HEK293 (cell line): ENCODE measurements at regions not wholly inside any gene's neighbourhood (a gene's known extent, or its start where the extent isn't known, plus 50 kb on each side); places are given as distances from the start of the nearest gene placed in this dataset.

Experiments
- CTCF ChIA-PET: fragments of 350-600 bp; formaldehyde crosslinking; extraction: SDS; loops from one replicate; lab custom pipeline; 2021; ENCODE audit warnings: antibody characterized with exemption; lab: Yijun Ruan, JAX
- POLR2A ChIA-PET: fragments of 300-600 bp; formaldehyde crosslinking; extraction: SDS; loops from one replicate; lab custom pipeline; 2020; ENCODE audit warnings: antibody characterized with exemption, inconsistent platforms; lab: Yijun Ruan, JAX
- H3K27ac ChIP-seq: fragments of 200-500 bp; sonication (Bioruptor generic); 2 replicates; pipeline ENCODE4 v1.5.1; 2014; ENCODE audit warnings: low read depth, low read length, control low read depth, inconsistent platforms; ENCODE audit errors: extremely low read depth
- H3K36me3 ChIP-seq, 2 experiments: fragments of 200-500 bp in 1 of 2; sonication (Bioruptor generic) in 1 of 2; 1 replicate in 1 of 2; 2 replicates in 1 of 2; pipeline ENCODE4 v1.5.1; 2014 to 2017; ENCODE audit warnings: inconsistent platforms in 2 of 2, low read length in 2 of 2; ENCODE audit not compliant: control insufficient read depth in 2 of 2, insufficient read depth in 1 of 2
- H3K4me1 ChIP-seq: fragments of 200-500 bp; sonication (Bioruptor generic); 2 replicates; pipeline ENCODE4 v1.5.1; 2014; ENCODE audit warnings: mild to moderate bottlenecking, low read length, inconsistent platforms; ENCODE audit not compliant: control insufficient read depth, insufficient read depth
- H3K4me3 ChIP-seq: 2 replicates; pipeline ENCODE4 v1.5.1; 2011; ENCODE audit warnings: low read depth, mild to moderate bottlenecking, control low read depth, low read length, moderate library complexity
- H3K9me3 ChIP-seq: fragments of 200-500 bp; sonication (Bioruptor generic); 2 replicates; pipeline ENCODE4 v1.5.1; 2014; ENCODE audit warnings: low read depth, low read length, inconsistent platforms; ENCODE audit not compliant: control insufficient read depth, insufficient read depth
- OSR2 ChIP-seq: fragments of 450-650 bp; formaldehyde crosslinking; IDR thresholded peaks from 2 replicates; pipeline ENCODE4 v1.5.1; 2016; ENCODE audit warnings: missing biosample characterization, missing genetic modification characterization
- REPIN1 ChIP-seq: fragments of 450-650 bp; formaldehyde crosslinking; IDR thresholded peaks from 2 replicates; pipeline ENCODE4 v1.5.1; 2017; ENCODE audit warnings: missing biosample characterization, missing genetic modification characterization, low read depth
- SETDB1 ChIP-seq: IDR thresholded peaks from one replicate; pipeline ENCODE4 v1.6.1; 2017; ENCODE audit warnings: mild to moderate bottlenecking, low read length, moderate library complexity, mixed read lengths; ENCODE audit not compliant: insufficient read length
- TRIM28 ChIP-seq: IDR thresholded peaks from 2 replicates; pipeline ENCODE4 v1.6.1; 2011; ENCODE audit warnings: low read length, control low read depth, borderline replicate concordance
- ZBTB8A ChIP-seq: fragments of 450-650 bp; formaldehyde crosslinking; IDR thresholded peaks from 2 replicates; pipeline ENCODE4 v1.5.1; 2016; ENCODE audit warnings: missing biosample characterization, missing genetic modification characterization
- ZNF132 ChIP-seq: fragments of 450-650 bp; formaldehyde crosslinking; IDR thresholded peaks from 2 replicates; pipeline ENCODE4 v1.5.1; 2017; ENCODE audit warnings: missing biosample characterization, missing genetic modification characterization, borderline replicate concordance
- ZNF16 ChIP-seq: fragments of 450-650 bp; formaldehyde crosslinking; IDR thresholded peaks from 2 replicates; pipeline ENCODE4 v1.5.1; 2016; ENCODE audit warnings: low read depth, missing biosample characterization, missing genetic modification characterization
- ZNF223 ChIP-seq: fragments of 450-650 bp; formaldehyde crosslinking; IDR thresholded peaks from 2 replicates; pipeline ENCODE4 v1.5.1; 2016; ENCODE audit warnings: missing biosample characterization, missing genetic modification characterization
- ZNF23 ChIP-seq: fragments of 450-650 bp; formaldehyde crosslinking; IDR thresholded peaks from 2 replicates; pipeline ENCODE4 v1.5.1; 2016; ENCODE audit warnings: missing biosample characterization, missing genetic modification characterization, borderline replicate concordance
- ZNF239 ChIP-seq: fragments of 450-650 bp; formaldehyde crosslinking; IDR thresholded peaks from 2 replicates; pipeline ENCODE4 v1.5.1; 2016; ENCODE audit warnings: missing biosample characterization, missing genetic modification characterization
- ZNF311 ChIP-seq: fragments of 450-650 bp; formaldehyde crosslinking; IDR thresholded peaks from 2 replicates; pipeline ENCODE4 v1.5.1; 2017; ENCODE audit warnings: missing biosample characterization, missing genetic modification characterization, borderline replicate concordance
- ZNF37A ChIP-seq: fragments of 450-650 bp; IDR thresholded peaks from 2 replicates; pipeline ENCODE4 v1.5.1; 2018; ENCODE audit warnings: missing biosample characterization, missing genetic modification characterization
- ZNF394 ChIP-seq: fragments of 450-650 bp; formaldehyde crosslinking; IDR thresholded peaks from 2 replicates; pipeline ENCODE4 v1.5.1; 2016; ENCODE audit warnings: missing biosample characterization, missing genetic modification characterization, mild to moderate bottlenecking, moderate library complexity, borderline replicate concordance
- ZNF426 ChIP-seq: fragments of 450-650 bp; formaldehyde crosslinking; IDR thresholded peaks from 2 replicates; pipeline ENCODE4 v1.5.1; 2017; ENCODE audit warnings: missing biosample characterization, missing genetic modification characterization, mild to moderate bottlenecking, inconsistent platforms, moderate library complexity
- ZNF521 ChIP-seq: fragments of 450-650 bp; formaldehyde crosslinking; IDR thresholded peaks from 2 replicates; pipeline ENCODE4 v1.5.1; 2017; ENCODE audit warnings: missing biosample characterization, mild to moderate bottlenecking, missing genetic modification characterization
- ZNF549 ChIP-seq: fragments of 450-650 bp; IDR thresholded peaks from 2 replicates; pipeline ENCODE4 v1.5.1; 2018; ENCODE audit warnings: missing biosample characterization, missing genetic modification characterization, mild to moderate bottlenecking, inconsistent platforms, moderate library complexity
- ZNF555 ChIP-seq: fragments of 450-650 bp; formaldehyde crosslinking; conservative IDR thresholded peaks from 2 replicates; pipeline ENCODE4 v1.5.1; 2017; ENCODE audit warnings: missing biosample characterization, mild to moderate bottlenecking, missing genetic modification characterization, inconsistent platforms
- ZNF558 ChIP-seq: fragments of 450-650 bp; formaldehyde crosslinking; IDR thresholded peaks from 2 replicates; pipeline ENCODE4 v1.5.1; 2016; ENCODE audit warnings: missing biosample characterization, missing genetic modification characterization
- ZNF560 ChIP-seq: fragments of 450-650 bp; formaldehyde crosslinking; IDR thresholded peaks from 2 replicates; pipeline ENCODE4 v1.5.1; 2017; ENCODE audit warnings: missing biosample characterization, missing genetic modification characterization, borderline replicate concordance
- ZNF707 ChIP-seq: fragments of 450-650 bp; formaldehyde crosslinking; IDR thresholded peaks from 2 replicates; pipeline ENCODE4 v1.5.1; 2016; ENCODE audit warnings: missing biosample characterization, missing genetic modification characterization
- ZSCAN16 ChIP-seq: fragments of 450-650 bp; formaldehyde crosslinking; IDR thresholded peaks from 2 replicates; pipeline ENCODE4 v1.5.1; 2016; ENCODE audit warnings: missing biosample characterization, missing genetic modification characterization
- ZSCAN23 ChIP-seq: fragments of 450-650 bp; formaldehyde crosslinking; IDR thresholded peaks from 2 replicates; pipeline ENCODE4 v1.5.1; 2016; ENCODE audit warnings: missing biosample characterization, missing genetic modification characterization
- TF ChIP-seq, protein P1 (sequence below): fragments of 450-650 bp; formaldehyde crosslinking; IDR thresholded peaks from 2 replicates; pipeline ENCODE4 v1.5.1; 2017; ENCODE audit warnings: missing biosample characterization, mild to moderate bottlenecking, missing genetic modification characterization, moderate library complexity
- TF ChIP-seq, protein P2 (sequence below): fragments of 450-650 bp; formaldehyde crosslinking; IDR thresholded peaks from 2 replicates; pipeline ENCODE4; 2016; ENCODE audit warnings: missing biosample characterization, missing genetic modification characterization

GRCh38 chr3:19738846-19739245 lies 195.2 kb downstream of the EFHB start (continued):
- TF ChIP-seq, protein P1, sequence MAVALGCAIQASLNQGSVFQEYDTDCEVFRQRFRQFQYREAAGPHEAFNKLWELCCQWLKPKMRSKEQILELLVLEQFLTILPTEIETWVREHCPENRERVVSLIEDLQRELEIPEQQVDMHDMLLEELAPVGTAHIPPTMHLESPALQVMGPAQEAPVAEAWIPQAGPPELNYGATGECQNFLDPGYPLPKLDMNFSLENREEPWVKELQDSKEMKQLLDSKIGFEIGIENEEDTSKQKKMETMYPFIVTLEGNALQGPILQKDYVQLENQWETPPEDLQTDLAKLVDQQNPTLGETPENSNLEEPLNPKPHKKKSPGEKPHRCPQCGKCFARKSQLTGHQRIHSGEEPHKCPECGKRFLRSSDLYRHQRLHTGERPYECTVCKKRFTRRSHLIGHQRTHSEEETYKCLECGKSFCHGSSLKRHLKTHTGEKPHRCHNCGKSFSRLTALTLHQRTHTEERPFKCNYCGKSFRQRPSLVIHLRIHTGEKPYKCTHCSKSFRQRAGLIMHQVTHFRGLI (tag by site-specific recombination), result no peak
- TF ChIP-seq ZNF311 (no peak), ZNF555 (no peak), ZNF521 (tag by site-specific recombination) (no peak)

- Histone ChIP-seq H3K9me3 (no peaks in the 10 kb centered on the region), H3K4me3 (no peak overlapping the region), H3K4me1 (no peaks in the 10 kb centered on the region), H3K27ac (no peak overlapping the region), H3K36me3 (no peaks in the 10 kb centered on the region)
- POLR2A ChIA-PET, result no interaction called here
- CTCF ChIA-PET, result interaction anchor here (0.5 kb wide), 1 partner anchor 14 kb away, joined by 3 read pairs; no protein-coding TSS in a partner anchor
- TF ChIP-seq ZNF37A (no peak), ZNF394 (tag by site-specific recombination) (no peak), ZNF558 (tag by site-specific recombination) (no peak), ZBTB8A (tag by site-specific recombination) (no peak), REPIN1 (tag by site-specific recombination) (no peak)
Measured at GRCh38 chr3:19735111-19735510, 198.9 kb downstream of the EFHB start.

GRCh38 chr3:19734453-19734852 lies 199.6 kb downstream of the EFHB start:
- H3K27ac ChIP-seq, result no peak overlapping the region
- TF ChIP-seq ZNF239 (tag by site-specific recombination) (no peak), ZSCAN16 (tag by site-specific recombination) (no peak), ZNF426 (tag by site-specific recombination) (no peak)
- TF ChIP-seq, protein P2, sequence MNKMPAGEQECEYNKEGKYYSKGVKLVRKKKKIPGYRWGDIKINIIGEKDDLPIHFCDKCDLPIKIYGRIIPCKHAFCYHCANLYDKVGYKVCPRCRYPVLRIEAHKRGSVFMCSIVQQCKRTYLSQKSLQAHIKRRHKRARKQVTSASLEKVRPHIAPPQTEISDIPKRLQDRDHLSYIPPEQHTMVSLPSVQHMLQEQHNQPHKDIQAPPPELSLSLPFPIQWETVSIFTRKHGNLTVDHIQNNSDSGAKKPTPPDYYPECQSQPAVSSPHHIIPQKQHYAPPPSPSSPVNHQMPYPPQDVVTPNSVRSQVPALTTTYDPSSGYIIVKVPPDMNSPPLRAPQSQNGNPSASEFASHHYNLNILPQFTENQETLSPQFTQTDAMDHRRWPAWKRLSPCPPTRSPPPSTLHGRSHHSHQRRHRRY (tag by site-specific recombination), result no peak
- H3K9me3 ChIP-seq, result no peaks in the 10 kb centered on the region
- ChIA-PET POLR2A (no interaction called here), CTCF (interaction anchor here (0.5 kb wide), 1 partner anchor 14 kb away, joined by 3 read pairs; no protein-coding TSS in a partner anchor)
- H3K4me1 ChIP-seq, result no peaks in the 10 kb centered on the region
- no peak overlapping the region for H3K4me3 ChIP-seq
- no peaks in the 10 kb centered on the region for H3K36me3 ChIP-seq

DNA sequence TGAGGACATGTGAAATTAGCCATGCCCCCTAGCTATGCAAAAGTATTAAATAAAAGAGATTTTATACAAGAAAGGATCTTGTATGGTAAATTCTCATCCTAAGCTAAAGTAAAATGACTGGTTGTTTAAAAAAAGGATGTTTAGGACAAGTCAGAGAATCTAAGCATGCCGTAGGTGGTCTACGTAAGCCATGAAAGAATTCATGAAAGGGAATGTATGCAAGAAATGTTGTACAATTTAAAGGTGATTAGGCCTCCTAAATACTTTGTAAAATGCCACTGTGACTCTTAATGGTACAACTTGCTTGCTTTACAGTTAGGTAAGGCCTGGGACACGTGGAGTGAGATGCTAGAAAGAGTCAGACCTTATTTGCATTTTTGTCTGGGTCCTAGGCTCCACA lies 209.0 kb downstream of the EFHB start:
- Histone ChIP-seq H3K4me3 (no peak overlapping the region), H3K4me1 (no peaks in the 10 kb centered on the region), H3K36me3 (no peaks in the 10 kb centered on the region), H3K9me3 (no peaks in the 10 kb centered on the region; the same call in 1 of the 2 replicates), H3K27ac (no peak overlapping the region)
- ChIA-PET POLR2A (no interaction called here), CTCF (no interaction called here)
- no peak; the same call in 1 of the 2 replicates for TF ChIP-seq TRIM28
- no peak for TF ChIP-seq ZNF707 (tag by site-specific recombination)
- no peak for TF ChIP-seq ZNF132 (tag by site-specific recombination)
- no peak for TF ChIP-seq OSR2 (tag by site-specific recombination)
- no peak for TF ChIP-seq ZNF555
- TF ChIP-seq ZSCAN23 (tag by site-specific recombination), result no peak
- no peak for TF ChIP-seq ZNF16
- TF ChIP-seq ZNF560 (tag by site-specific recombination), result no peak
- peak; percentile 51; the same call in 1 of the 2 replicates for TF ChIP-seq ZNF549 (tag by site-specific recombination)
- no peak for TF ChIP-seq ZNF223 (tag by site-specific recombination)
- peak; percentile 34 for TF ChIP-seq SETDB1
- no peak for TF ChIP-seq ZNF23
